ENCODE measurements at regions not wholly inside any gene's neighbourhood (a gene's known extent, or its start where the extent isn't known, plus 50 kb on each side); places are given as distances from the start of the nearest gene placed in this dataset.

DNA sequence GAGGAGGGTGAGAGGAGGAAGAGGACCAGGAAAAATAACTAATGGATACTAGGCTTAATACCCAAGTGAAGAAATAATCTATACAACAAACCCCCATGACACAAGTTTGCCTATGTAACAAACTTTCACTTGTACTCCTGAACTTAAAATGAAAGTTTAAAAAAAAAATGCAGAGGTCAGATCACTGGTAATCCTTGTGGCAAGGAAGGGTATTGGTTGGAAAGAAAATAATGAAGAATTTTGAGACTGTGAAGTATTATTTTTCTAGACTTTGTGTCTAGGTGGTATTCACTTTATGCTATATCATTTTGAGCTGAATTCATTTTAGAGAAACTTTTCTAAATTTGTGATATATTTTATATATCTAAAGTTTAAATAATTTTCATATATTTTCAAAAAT, 547.5 kb downstream of the MMUT start:
- no peak overlapping the region for H3K27ac ChIP-seq
- H3K36me3 ChIP-seq = no peaks in the 10 kb centered on the region
- H3K9me3 ChIP-seq = no peaks in the 10 kb centered on the region
- no peak overlapping the region for H3K4me3 ChIP-seq
- DNase-seq (ENCODE audit: low spot score in 2 of 2) = no peak
- TF ChIP-seq POLR2A (IDR thresholded peaks at IDR 0.05) (no peak), POLR2AphosphoS5 (IDR thresholded peaks at IDR 0.05) (no peak)
- TF ChIP-seq, protein P1, sequence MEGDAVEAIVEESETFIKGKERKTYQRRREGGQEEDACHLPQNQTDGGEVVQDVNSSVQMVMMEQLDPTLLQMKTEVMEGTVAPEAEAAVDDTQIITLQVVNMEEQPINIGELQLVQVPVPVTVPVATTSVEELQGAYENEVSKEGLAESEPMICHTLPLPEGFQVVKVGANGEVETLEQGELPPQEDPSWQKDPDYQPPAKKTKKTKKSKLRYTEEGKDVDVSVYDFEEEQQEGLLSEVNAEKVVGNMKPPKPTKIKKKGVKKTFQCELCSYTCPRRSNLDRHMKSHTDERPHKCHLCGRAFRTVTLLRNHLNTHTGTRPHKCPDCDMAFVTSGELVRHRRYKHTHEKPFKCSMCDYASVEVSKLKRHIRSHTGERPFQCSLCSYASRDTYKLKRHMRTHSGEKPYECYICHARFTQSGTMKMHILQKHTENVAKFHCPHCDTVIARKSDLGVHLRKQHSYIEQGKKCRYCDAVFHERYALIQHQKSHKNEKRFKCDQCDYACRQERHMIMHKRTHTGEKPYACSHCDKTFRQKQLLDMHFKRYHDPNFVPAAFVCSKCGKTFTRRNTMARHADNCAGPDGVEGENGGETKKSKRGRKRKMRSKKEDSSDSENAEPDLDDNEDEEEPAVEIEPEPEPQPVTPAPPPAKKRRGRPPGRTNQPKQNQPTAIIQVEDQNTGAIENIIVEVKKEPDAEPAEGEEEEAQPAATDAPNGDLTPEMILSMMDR (IDR thresholded peaks at IDR 0.05) = no peak
- no peaks in the 10 kb centered on the region for H3K27me3 ChIP-seq
- intact Hi-C loops (cut with DNase I; ENCODE audit: low total_unique reads) = no loop called here
- no peaks in the 10 kb centered on the region for H3K4me1 ChIP-seq

DNA sequence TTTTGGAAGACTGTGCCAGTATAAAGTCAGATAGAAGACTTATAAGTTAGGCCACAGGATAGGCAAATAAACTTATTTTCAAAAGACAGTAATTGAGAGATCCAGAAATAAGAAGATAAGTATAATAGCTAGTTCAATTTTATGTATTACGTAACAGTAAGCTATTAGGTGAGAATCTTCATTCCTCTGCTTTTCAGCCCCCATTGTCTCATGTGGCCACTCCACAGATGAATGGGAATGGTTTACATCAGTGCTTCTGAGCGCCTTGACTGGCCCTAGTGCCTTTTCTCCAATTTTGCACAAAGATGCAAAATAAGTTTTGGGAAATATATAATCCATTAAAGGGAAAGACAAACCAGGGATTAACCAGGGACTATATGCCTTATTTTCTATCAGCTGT, 550.5 kb downstream of the MMUT start:
- intact Hi-C loops (cut with DNase I; ENCODE audit: low total_unique reads) = no loop called here
- H3K27me3 ChIP-seq = no peaks in the 10 kb centered on the region
- H3K4me1 ChIP-seq = no peaks in the 10 kb centered on the region
- TF ChIP-seq, protein P1 (IDR thresholded peaks at IDR 0.05) = no peak
- TF ChIP-seq POLR2AphosphoS5 (IDR thresholded peaks at IDR 0.05) (no peak), POLR2A (IDR thresholded peaks at IDR 0.05) (no peak)
- DNase-seq (ENCODE audit: low spot score in 2 of 2) = no peak
- no peak overlapping the region for H3K4me3 ChIP-seq
- no peaks in the 10 kb centered on the region for H3K36me3 ChIP-seq
- no peak overlapping the region for H3K27ac ChIP-seq
- no peaks in the 10 kb centered on the region for H3K9me3 ChIP-seq

DNA sequence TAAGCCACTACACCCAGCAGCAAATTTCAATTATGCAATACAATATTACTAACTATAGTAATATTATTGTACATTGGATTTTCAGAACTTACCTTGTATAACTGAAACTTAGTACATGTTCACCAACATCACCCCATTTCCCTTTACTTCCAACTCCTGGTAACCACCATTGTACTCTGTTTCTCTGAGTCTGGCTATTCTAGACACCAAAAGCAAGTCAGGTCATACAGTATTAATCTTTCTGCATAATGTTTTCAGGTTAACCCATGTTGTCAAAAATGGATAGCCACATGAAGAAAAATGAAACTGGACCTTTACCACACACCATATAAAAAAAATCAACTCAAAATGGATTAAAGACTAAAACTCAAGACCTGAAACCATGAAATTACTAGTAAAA, 558.2 kb downstream of the MMUT start:
- no peak overlapping the region for H3K4me3 ChIP-seq
- H3K9me3 ChIP-seq = no peaks in the 10 kb centered on the region
- no peaks in the 10 kb centered on the region for H3K4me1 ChIP-seq
- H3K36me3 ChIP-seq = no peaks in the 10 kb centered on the region
- DNase-seq (ENCODE audit: low spot score in 2 of 2) = no peak
- H3K27me3 ChIP-seq = no peaks in the 10 kb centered on the region
- intact Hi-C loops (cut with DNase I; ENCODE audit: low total_unique reads) = no loop called here
- TF ChIP-seq POLR2AphosphoS5 (IDR thresholded peaks at IDR 0.05) (no peak), POLR2A (IDR thresholded peaks at IDR 0.05) (no peak)
- TF ChIP-seq, protein P1 (IDR thresholded peaks at IDR 0.05) = no peak
- no peak overlapping the region for H3K27ac ChIP-seq

DNA sequence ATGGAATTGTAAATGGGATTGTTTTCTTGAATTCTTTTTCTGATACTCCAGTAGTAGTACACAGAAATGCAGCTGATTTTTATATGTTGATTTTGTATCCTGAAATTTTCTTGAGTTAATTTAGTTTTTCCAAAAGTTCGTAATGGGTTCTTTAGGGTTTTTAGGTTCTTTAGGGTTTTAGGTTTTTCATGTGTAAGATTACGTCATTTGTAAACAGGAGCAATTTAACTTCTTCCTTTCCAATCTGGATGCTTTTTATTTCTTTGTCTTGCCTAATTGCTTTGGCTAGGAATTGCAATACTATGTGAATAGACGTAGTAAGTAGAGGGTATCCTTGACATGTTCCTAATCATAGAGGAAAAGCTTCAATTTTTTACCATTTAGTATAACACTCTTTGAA, 568.6 kb downstream of the MMUT start:
- TF ChIP-seq, protein P1 (IDR thresholded peaks at IDR 0.05) = no peak
- no peak for TF ChIP-seq POLR2AphosphoS5 (IDR thresholded peaks at IDR 0.05)
- TF ChIP-seq POLR2A (IDR thresholded peaks at IDR 0.05) = no peak
- Histone ChIP-seq H3K36me3 (no peaks in the 10 kb centered on the region), H3K9me3 (no peaks in the 10 kb centered on the region), H3K4me1 (no peaks in the 10 kb centered on the region), H3K27ac (no peak overlapping the region), H3K4me3 (no peak overlapping the region), H3K27me3 (no peaks in the 10 kb centered on the region)
- intact Hi-C loops (cut with DNase I; ENCODE audit: low total_unique reads) = no loop called here
- DNase-seq (ENCODE audit: low spot score in 2 of 2) = no peak

DNA sequence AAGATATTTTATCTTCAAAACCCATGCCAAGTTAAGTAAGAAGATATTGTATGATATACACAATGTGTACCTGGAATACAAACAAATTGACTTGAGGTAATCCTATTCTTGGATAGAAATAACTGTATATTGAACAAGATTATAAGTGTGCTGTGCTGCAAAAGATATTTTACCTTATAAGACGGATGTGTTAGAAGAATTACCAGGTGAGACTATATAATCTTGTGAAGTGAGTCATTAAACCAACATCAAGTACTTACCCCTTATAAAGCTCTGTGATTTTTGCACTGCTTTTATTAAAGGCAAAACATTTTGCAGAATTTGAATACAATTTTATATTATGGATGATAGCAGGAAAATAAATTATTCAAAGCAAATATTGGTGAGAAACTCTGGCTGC, 570.0 kb downstream of the MMUT start:
- no peak overlapping the region for H3K4me3 ChIP-seq
- no peaks in the 10 kb centered on the region for H3K4me1 ChIP-seq
- TF ChIP-seq POLR2AphosphoS5 (IDR thresholded peaks at IDR 0.05) (no peak), POLR2A (IDR thresholded peaks at IDR 0.05) (no peak)
- TF ChIP-seq, protein P1 (IDR thresholded peaks at IDR 0.05) = no peak
- no peak for DNase-seq (ENCODE audit: low spot score in 2 of 2)
- intact Hi-C loops (cut with DNase I; ENCODE audit: low total_unique reads) = no loop called here
- H3K9me3 ChIP-seq = no peaks in the 10 kb centered on the region
- no peaks in the 10 kb centered on the region for H3K27me3 ChIP-seq
- H3K27ac ChIP-seq = no peak overlapping the region
- H3K36me3 ChIP-seq = no peaks in the 10 kb centered on the region
